Nucleus accumbens (tissue), 56 donors: ENCODE measurements at regions not wholly inside any gene's neighbourhood (a gene's known extent, or its start where the extent isn't known, plus 50 kb on each side); places are given as distances from the start of the nearest gene placed in this dataset.

Experiments
- DNase-seq, 56 donors: peaks; one replicate each; lab custom pipeline; 2025; lab: John Stamatoyannopoulos, UW

DNA sequence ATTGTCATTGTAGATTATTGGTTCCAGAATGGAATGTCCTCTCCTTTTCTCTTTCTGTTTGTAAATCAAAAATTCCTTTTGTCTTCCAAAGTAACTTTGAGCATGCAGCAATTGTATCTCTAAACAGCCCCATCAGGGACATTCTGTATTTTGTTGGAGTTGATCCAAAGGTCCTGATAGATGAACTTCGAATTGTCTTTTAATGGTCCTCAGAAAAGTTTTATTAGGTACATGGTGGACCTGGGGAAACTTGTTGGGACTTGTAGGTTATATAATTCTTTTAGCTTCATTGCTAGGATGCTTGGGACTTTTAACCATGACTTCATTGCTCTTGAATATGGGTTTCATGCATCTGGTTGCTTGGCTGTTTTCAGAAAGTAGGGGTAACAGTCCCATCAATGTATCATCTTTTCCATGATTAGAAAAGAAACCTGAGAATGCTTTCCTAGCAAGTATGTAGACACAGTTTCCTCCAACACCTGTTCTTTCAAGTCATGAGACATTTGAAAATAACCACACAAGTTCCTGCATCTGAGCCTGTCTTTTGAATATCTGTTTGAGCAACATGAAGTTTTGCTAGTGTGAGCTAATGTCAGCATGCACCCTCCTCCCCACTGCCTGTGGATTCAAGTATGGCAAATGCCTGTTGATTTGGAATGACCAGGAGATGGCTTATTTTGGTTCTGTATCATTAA is 413.1 kb downstream of the KCNRG start:
- DNase-seq, result no peak

DNA sequence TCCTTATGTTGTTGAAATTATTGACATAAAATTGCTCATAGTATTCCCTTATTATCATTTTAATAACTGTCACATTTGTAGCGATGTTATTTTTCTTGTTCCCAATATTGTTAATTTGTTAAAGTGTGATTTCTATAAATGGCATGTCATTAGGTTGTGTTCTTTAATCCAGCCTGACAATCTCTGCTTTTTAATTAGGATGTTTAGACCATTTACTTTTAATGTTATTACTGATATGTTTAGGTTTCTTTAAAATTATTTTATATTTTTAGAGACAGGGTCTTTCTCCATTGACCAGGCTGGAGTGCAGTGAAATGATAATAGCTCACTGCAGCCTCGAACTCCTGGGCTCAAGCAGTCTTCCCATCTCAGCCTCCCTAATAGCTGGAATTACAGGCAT is 408.5 kb downstream of the DLEU7 start:
- DNase-seq, result no peak

DNA sequence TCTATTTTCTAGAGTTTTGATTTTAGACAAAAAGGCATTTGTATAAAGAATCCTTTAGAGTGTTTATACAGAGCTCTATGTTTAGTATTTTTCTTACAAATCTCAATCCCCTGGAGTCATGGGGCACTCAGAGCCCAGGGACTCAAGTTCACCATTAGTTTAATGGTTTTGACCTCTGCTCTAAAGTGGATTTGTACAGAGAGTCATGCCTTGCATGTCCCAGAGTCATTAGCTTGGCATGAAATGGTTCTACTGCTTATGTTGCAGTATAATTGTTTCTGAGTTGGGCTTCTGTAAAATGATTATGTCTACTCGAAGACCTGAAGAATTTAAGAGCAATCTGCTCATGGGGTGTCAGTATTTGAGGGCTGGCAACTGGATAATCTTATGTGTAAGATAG is 406.2 kb downstream of the DLEU7 start:
- DNase-seq, result no peak

DNA sequence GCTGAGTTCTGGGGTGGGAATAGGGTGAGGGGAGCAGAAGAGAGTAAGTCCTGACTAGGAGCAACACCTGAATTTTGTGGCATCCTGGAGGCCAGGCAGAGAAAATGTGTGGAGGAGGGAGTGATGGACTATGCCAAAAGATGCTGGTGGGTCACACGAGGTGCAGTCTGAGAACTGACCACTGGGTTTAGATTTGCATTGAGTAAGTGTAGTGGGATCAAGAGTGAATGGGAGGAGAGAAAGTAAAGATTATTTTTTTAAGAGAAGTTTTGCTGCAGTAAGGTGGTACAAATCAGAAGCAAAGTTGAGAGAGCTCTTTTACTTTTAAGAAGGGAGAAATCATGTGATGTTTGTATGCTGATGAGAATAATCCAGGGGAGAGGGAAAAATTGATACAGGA is 405.1 kb downstream of the DLEU7 start:
- DNase-seq, result no peak

DNA sequence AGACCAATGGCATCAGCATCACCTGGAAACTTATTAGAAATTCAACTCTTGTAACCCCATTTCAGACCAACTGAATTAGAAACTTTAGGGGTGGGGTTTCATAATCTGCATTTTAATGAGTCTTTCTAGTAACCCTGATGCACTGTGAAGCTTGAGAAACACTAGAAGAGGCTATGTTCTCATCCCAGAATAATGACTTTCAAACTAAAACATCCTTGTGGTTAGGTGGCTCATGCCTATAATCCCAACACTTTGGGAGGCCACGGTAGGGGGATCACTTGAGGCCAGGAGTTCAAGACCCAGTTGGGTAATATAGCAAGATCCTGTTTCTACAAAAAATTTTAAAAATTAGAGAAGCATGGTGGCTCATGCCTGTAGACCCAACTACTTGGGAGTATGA is 402.4 kb downstream of the DLEU7 start:
- DNase-seq, result no peak

DNA sequence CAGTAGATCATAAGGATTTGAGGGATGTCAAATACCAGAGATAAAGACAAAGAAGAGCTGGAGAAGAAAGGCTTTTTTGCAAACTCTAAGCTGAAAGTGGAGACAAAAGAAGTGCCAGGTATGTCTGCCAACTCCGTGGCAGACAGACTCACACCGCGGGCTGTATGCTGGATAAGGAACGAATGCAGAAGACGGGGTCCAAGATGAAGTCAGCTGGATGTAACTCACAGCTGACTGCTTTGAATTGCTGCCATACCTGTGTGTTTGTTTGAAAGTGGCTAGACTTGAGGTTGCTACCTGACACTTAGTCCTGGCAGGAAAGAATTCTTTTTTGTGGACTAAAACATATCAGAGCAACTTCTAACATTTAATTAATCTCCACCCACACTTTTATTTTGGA is 398.8 kb downstream of the DLEU7 start:
- no peak for DNase-seq

DNA sequence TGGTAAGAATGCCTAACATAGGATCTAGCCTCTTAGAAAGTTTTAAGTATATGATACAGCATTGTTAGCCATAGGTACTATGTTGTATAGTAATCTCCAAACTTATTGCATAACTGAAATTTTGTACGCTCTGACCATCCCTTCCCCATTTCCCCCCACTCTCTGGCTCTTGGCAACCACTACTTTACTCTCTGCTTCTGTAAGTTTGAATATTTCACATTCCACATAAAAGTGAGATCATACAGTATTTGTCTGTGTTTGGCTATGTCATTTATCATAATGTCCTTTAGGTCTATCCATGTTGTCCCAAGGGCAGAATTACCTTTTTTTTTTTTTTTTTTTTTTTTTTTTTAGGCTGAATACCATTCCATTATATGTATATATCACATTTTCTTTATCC is 396.9 kb downstream of the DLEU7 start:
- DNase-seq, result no peak

DNA sequence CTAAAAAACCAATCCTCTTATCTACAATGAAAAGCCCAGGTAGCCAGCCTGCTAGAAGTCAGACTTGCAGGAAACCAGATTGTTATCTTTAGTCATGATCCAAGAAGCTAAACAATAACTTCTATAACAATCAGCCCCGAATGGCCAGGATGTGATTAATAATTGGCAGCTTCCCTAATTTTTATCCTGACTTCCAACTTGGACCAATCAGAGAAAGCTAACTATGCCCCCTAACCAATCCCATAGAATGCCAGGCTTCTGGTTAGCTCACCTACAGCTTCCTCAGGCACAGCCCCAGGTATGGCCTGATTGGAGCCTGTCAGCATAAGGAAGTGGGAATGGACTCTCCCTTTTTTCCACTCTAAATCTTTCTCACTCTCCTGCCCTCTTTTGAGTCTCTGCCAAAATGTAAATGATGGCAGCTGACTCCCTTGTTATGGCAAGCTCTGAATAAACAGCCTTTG is 394.9 kb downstream of the DLEU7 start:
- DNase-seq, result no peak

DNA sequence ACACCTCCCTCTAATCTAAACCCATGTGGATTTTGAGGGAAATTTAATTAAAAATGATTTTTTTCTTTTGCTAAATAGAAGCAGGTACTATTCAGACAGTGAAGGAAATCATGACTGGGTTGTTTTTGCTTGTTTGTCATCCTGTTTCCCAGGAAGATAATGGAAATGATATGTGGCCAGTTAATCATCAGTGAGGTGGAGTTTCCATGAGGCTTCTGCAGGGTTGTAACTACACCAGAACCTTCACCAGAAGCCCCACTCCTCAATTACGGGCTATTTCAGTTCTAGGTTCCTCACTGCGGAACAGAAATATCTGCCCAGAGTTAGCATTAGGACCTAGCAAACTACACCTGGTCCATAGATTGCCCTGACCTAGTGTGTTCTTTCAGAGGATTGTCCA is 394.0 kb downstream of the DLEU7 start:
- no peak for DNase-seq

DNA sequence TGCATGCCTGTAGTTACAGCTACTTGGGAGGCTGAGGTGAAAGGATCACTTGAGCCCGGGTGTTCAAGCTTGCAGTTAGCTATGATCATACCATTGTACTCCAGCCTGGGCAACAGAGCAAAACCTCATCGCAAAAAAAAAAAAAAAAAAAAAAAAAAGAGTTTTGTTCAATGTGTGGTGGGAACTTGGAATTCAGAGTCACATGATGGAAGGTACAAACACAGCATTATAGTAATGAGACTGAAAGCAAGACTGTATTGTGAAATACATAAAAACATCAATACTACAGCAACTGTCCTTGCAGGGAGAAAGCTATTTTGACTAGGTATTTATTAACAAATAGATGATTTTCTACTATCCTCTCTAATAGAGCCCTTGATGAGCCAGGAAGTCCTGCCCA is 393.2 kb downstream of the DLEU7 start:
- no peak for DNase-seq

DNA sequence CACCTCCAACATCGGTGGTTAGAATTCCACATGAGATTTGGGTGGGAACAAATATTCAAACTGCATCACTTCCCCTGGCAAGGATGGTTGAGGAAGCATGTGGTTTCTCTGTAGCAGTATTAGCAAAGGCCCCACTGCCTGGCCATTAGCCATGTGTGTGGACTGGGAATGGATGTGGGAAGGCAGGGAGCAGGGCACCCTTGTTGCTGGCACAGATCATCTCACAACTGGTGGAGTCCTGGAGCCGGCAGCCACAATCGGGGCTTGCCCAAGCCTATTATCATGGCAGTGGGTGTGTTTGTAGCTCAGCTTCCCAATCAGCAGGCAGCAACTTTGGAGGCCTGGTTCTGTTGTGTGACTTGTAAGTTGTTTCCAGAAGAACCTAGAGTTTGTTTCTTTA is 391.9 kb downstream of the DLEU7 start:
- DNase-seq, result no peak

DNA sequence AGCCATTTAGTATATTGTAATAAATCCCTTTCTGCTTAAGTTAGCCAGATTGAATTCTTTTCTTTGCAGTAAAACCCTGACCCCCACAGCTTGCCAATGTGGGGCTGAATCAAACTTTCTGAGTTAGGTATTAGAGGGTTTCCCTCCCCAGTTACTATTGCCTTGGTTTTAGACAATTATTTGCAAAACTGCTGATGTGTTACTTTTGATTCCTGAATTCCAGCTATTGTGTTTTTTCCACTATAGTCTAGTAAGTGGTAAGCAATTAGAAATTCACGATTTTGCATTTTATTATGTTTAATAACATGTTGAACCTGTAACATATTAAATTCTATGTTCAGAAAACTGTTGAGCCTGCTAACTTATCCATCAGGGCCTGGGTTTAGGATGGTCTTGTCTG is 391.5 kb downstream of the DLEU7 start:
- no peak for DNase-seq

DNA sequence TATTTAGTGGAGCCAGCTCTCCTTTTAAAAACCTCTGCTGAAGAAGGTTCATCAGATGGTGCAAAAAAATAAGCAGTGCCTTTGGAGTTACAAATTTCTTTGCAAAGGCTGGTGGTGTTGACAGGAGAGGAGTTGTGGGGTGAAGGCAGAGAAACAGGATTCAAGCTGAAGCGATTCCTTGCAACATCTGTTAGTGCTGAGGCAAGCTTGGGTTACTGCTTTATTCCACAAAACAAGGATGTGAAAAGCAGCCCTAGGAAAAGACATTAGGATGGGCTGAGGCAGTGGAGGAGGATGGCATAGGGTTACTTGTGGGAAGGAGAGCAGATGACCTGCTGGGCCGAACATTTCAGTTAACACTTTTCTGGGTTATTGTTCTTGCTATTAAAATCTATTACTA is 390.7 kb downstream of the DLEU7 start:
- no peak for DNase-seq

DNA sequence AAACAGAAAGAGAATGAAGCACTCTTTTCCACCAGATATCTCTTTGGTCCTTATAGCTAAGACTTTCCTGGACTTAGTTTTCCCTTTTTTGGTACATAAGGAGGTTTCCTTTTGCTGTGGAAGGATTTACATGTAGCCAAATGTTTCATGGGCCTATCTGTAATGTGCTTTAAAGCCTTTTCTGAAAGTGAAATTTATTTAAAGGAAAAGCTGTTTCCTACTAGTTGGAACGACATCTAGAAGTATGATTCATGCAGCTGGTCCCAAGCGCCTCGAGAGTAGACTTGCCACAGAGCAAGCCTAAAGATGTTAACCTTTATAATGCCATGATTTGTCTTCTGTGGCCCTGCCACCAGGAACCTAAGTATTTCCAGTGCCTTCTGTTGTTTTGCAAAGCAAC is 390.3 kb downstream of the DLEU7 start:
- no peak for DNase-seq

DNA sequence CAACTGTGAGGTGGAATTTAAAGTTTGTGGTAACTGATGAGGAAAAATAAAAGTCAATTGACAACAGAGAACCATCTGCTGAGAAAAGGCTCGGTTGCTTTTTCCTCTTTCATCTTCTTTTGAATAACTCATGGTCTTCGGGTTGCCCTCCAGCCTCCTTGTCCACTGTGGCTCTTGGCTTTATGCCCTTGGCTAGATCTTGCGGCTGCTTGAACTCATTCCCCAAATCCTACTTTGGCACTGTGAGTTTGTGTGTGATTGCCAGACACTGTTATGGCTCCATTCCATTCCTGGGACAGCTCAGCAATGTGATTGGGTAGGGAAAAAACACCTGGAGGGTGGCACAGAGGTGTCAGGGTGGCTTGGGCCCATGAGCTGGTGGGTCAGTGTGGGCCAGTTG is 387.4 kb downstream of the DLEU7 start:
- DNase-seq, result no peak

DNA sequence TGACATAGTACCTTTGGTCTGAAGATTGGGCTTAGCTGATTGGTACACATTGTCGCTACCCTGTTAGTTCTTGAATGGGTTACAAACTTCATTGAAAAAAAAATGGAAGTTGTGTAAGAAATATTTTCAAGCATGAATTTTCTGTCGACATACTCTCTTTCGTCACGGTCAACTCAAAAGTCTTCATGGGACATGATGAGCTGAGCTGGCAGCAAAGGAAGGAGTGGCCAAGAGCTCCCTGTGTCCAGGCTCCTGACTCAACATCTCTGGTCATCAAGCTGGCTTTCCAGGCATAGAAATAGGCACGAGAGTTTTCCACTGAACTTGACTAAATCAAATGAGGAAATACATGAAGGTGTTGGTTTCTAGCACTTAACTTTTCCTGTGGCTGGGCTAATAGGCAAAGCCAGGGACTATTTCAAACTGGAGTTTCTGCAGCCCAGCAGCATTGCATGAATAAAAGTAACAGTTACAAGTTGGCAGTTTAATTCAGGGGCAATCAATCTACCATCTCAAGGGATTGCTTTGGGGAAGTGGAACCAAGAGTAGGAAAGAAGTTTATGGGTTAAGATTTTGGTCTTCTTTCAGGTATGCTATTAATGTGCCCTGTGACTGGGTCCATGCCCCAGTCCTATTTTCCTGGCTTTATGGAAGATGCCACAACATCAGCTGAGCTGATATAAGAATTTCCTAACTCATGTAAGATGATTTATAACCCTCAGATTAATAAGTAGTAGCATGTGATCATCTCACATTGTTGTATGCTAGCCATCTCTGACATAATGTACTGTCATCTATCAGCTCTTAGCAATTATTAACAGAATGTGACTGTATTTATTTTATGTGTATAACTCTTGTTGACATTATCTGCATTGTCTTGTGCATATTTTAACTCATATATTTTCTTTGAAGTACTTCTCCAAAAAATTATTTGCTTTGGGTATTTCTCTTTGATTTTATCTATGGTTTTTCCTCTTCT is 385.8 kb downstream of the DLEU7 start:
- no peak for DNase-seq

DNA sequence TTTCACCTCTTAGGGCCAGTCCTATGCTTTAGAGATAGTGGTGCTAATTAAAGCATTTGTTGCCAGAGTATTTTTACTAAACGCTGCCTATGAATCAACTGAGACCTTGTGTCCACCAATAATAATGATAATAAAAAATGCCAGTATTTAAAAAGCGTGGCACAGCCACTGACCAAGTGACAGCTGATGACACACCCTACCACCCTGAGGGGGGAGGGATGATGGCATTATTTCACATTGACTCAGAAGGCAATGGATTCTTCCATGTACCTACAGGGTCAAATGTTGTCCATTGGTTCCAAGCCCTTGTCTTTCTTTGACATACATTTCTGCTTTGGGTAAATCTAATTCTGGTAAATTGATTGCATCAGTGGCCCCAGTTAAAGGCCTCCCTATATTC is 384.4 kb downstream of the DLEU7 start:
- DNase-seq, result no peak

DNA sequence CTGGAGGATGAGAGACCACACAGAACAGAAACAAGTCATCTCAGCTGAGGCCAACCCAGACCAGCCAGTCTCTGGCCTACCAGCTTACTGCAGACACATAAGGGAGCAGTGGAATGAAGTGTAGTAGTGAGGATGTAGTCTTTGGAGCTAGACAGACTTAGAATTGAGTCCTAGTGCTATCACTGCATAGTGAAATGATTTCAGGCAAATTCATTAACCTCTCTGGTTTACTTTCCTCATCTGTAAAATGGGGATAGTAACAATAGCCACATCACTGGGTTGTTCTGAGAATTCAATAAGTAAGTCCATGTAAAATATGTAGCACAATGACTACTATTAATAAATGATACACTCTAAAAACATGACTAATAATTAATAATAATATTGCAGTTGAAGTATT is 383.8 kb downstream of the DLEU7 start:
- no peak for DNase-seq

DNA sequence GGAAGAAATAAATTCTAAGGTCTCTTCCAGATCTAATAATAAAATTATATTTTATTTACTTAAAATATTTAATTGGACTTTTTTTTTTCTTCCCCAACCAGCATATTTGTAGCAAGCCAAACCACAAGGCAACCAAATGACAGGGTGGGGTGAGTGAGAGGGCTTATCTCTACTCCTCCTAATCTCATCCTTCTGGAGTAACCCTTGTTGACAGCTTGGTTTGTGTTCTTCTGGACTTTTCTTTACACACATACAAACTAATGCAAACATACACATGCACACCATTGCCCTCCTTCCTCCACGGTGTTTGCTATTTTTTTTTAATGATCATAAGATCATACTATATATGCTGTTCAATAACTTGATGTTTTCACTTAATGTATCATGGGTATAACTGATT is 383.1 kb downstream of the DLEU7 start:
- DNase-seq, result no peak

DNA sequence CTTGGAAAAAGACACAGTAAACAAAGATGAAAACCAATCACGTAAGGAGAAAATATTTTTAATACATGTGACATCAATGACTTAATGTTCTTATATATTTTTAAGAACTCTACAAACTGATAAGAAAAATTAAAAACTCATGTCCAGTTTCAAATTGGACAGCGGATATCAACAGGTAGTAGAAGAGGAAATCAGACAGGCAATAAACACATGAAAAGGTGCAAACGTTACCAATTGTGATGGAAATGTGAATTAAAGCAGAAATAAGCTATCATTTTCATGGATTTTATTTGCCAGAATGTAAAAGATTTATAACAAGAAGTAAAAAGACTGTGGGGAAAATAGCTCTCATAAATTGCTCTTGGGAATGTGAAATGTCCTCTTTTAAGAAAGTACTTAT is 382.3 kb downstream of the DLEU7 start:
- no peak for DNase-seq

DNA sequence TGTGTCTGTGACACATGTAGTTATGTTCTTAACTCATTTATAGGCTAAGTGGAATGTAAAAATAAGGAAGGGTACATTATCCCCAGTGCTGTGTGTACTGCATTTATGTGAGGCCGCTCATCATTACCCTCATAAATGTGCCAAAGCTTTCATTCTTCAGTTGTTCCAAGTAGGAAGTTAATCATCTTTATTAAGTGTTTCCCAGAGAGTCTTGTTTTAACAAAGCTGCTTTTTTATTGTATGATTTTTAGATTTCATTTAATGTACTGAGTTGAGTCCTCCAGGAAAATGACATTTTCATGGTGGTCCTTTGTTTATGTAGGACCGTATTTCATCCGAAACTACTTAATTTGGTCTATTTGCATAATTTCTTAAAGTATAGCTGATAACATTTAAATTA is 379.8 kb downstream of the DLEU7 start:
- no peak for DNase-seq
